ENCODE measurements at regions not wholly inside any gene's neighbourhood (a gene's known extent, or its start where the extent isn't known, plus 50 kb on each side); places are given as distances from the start of the nearest gene placed in this dataset.

GRCh38 chr7:80309971-80310549, 175.4 kb downstream of the GNAI1 start:
- Histone ChIP-seq H3K9ac (ENCODE audit: low read length) (no peak overlapping the region), H3K4me3 (ENCODE audit: insufficient read depth, low read depth, low read length) (no peak overlapping the region), H3K27ac (ENCODE audit: low read depth, low read length) (no peak overlapping the region), H3K27me3 (ENCODE audit: insufficient read depth, low read length) (no peaks in the 10 kb centered on the region), H3K9me3 (ENCODE audit: insufficient read depth, low read depth, low read length) (no peaks in the 10 kb centered on the region), H3K36me3 (ENCODE audit: insufficient read depth, low read length) (no peaks in the 10 kb centered on the region), H3K4me1 (ENCODE audit: insufficient read depth, low read length) (peaks cover 11% of the 10 kb centered on the region), H4K20me1 (ENCODE audit: insufficient read depth, low read length) (no peaks in the 10 kb centered on the region), H2AFZ (ENCODE audit: low read depth, low read length) (no peak overlapping the region), H3K4me2 (ENCODE audit: low read length) (no peak overlapping the region), H3K79me2 (ENCODE audit: insufficient read depth, low read length) (no peaks in the 10 kb centered on the region)
- FAIRE-seq (peak; percentile 32), DNase-seq (ENCODE audit: low read depth) (peak; percentile 7)
- no peaks in the 10 kb centered on the region for H3K9me3 Mint-ChIP-seq (ENCODE audit: unreplicated experiment)
- no peak overlapping the region for H3K27ac Mint-ChIP-seq (ENCODE audit: unreplicated experiment)
- no peak for TF ChIP-seq EZH2 (IDR thresholded peaks at IDR 0.05; ENCODE audit: insufficient read depth, low read length)
- no peak for TF ChIP-seq CTCF (IDR thresholded peaks at IDR 0.05; ENCODE audit: insufficient read depth, low read depth, low read length)
- no peaks in the 10 kb centered on the region for H3K36me3 Mint-ChIP-seq (ENCODE audit: low read depth, unreplicated experiment)
- peaks cover 3% of the 10 kb centered on the region for H3K4me1 Mint-ChIP-seq (ENCODE audit: low read depth, unreplicated experiment)
- H3K4me3 Mint-ChIP-seq (ENCODE audit: unreplicated experiment): no peak overlapping the region
- H3K27me3 Mint-ChIP-seq (ENCODE audit: low read depth, unreplicated experiment): peaks cover 2% of the 10 kb centered on the region

- DNase-seq (ENCODE audit: low read depth): no peak
- H3K27ac ChIP-seq (ENCODE audit: low read depth, low read length): no peak overlapping the region
- no peak overlapping the region for H3K9ac ChIP-seq (ENCODE audit: low read length)
- no peaks in the 10 kb centered on the region for H3K36me3 Mint-ChIP-seq (ENCODE audit: low read depth, unreplicated experiment)
- H2AFZ ChIP-seq (ENCODE audit: low read depth, low read length): no peak overlapping the region
- H3K9me3 Mint-ChIP-seq (ENCODE audit: unreplicated experiment): no peaks in the 10 kb centered on the region
- H4K20me1 ChIP-seq (ENCODE audit: insufficient read depth, low read length): no peaks in the 10 kb centered on the region
- H3K36me3 ChIP-seq (ENCODE audit: insufficient read depth, low read length): no peaks in the 10 kb centered on the region
- H3K27me3 ChIP-seq (ENCODE audit: insufficient read depth, low read length): no peaks in the 10 kb centered on the region
- H3K79me2 ChIP-seq (ENCODE audit: insufficient read depth, low read length): no peaks in the 10 kb centered on the region
- peaks cover 3% of the 10 kb centered on the region for H3K4me1 Mint-ChIP-seq (ENCODE audit: low read depth, unreplicated experiment)
- no peak for FAIRE-seq
- no peak overlapping the region for H3K4me2 ChIP-seq (ENCODE audit: low read length)
- H3K27ac Mint-ChIP-seq (ENCODE audit: unreplicated experiment): no peak overlapping the region
- H3K4me3 Mint-ChIP-seq (ENCODE audit: unreplicated experiment): no peak overlapping the region
- TF ChIP-seq CTCF (IDR thresholded peaks at IDR 0.05; ENCODE audit: insufficient read depth, low read depth, low read length) (no peak), EZH2 (IDR thresholded peaks at IDR 0.05; ENCODE audit: insufficient read depth, low read length) (no peak)
- H3K27me3 Mint-ChIP-seq (ENCODE audit: low read depth, unreplicated experiment): peaks cover 2% of the 10 kb centered on the region
- no peaks in the 10 kb centered on the region for H3K9me3 ChIP-seq (ENCODE audit: insufficient read depth, low read depth, low read length)
- no peak overlapping the region for H3K4me3 ChIP-seq (ENCODE audit: insufficient read depth, low read depth, low read length)
- H3K4me1 ChIP-seq (ENCODE audit: insufficient read depth, low read length): peaks cover 11% of the 10 kb centered on the region
These were observed 174.7 kb downstream of the GNAI1 start for GRCh38 chr7:80309377-80309776.

- Histone ChIP-seq H2AFZ (ENCODE audit: low read depth, low read length) (no peak overlapping the region), H3K79me2 (ENCODE audit: insufficient read depth, low read length) (no peaks in the 10 kb centered on the region), H3K27me3 (ENCODE audit: insufficient read depth, low read length) (no peaks in the 10 kb centered on the region), H4K20me1 (ENCODE audit: insufficient read depth, low read length) (no peaks in the 10 kb centered on the region), H3K9me3 (ENCODE audit: insufficient read depth, low read depth, low read length) (no peaks in the 10 kb centered on the region), H3K27ac (ENCODE audit: low read depth, low read length) (no peak overlapping the region), H3K36me3 (ENCODE audit: insufficient read depth, low read length) (no peaks in the 10 kb centered on the region), H3K4me1 (ENCODE audit: insufficient read depth, low read length) (peaks cover 8% of the 10 kb centered on the region), H3K4me3 (ENCODE audit: insufficient read depth, low read depth, low read length) (no peak overlapping the region), H3K4me2 (ENCODE audit: low read length) (no peak overlapping the region), H3K9ac (ENCODE audit: low read length) (no peak overlapping the region)
- Mint-ChIP-seq H3K9me3 (ENCODE audit: unreplicated experiment) (no peaks in the 10 kb centered on the region), H3K27me3 (ENCODE audit: low read depth, unreplicated experiment) (no peaks in the 10 kb centered on the region), H3K4me3 (ENCODE audit: unreplicated experiment) (no peak overlapping the region), H3K36me3 (ENCODE audit: low read depth, unreplicated experiment) (no peaks in the 10 kb centered on the region), H3K27ac (ENCODE audit: unreplicated experiment) (no peak overlapping the region), H3K4me1 (ENCODE audit: low read depth, unreplicated experiment) (peaks cover 3% of the 10 kb centered on the region)
- FAIRE-seq (no peak), DNase-seq (ENCODE audit: low read depth) (peak; percentile 50)
- no peak for TF ChIP-seq CTCF (IDR thresholded peaks at IDR 0.05; ENCODE audit: insufficient read depth, low read depth, low read length)
- no peak for TF ChIP-seq EZH2 (IDR thresholded peaks at IDR 0.05; ENCODE audit: insufficient read depth, low read length)
These were observed 172.7 kb downstream of the GNAI1 start for GRCh38 chr7:80307227-80307856.

All from astrocyte (in vitro differentiated cells and primary cell).